HEK293 (cell line): ENCODE measurements at regions not wholly inside any gene's neighbourhood (a gene's known extent, or its start where the extent isn't known, plus 50 kb on each side); places are given as distances from the start of the nearest gene placed in this dataset.
A peak's percentile ranks its signal among the peaks of the same experiment; 100 is the strongest.

Experiments used
- CTCF ChIA-PET: fragments of 350-600 bp; formaldehyde crosslinking; extraction: SDS; loops from one replicate; lab custom pipeline; 2021; ENCODE audit warnings: antibody characterized with exemption; lab: Yijun Ruan, JAX
- POLR2A ChIA-PET: fragments of 300-600 bp; formaldehyde crosslinking; extraction: SDS; loops from one replicate; lab custom pipeline; 2020; ENCODE audit warnings: antibody characterized with exemption, inconsistent platforms; lab: Yijun Ruan, JAX
- H3K27ac ChIP-seq: fragments of 200-500 bp; sonication (Bioruptor generic); 2 replicates; pipeline ENCODE4 v1.5.1; 2014; ENCODE audit warnings: low read depth, low read length, control low read depth, inconsistent platforms; ENCODE audit errors: extremely low read depth
- H3K36me3 ChIP-seq, 2 experiments: fragments of 200-500 bp in 1 of 2; sonication (Bioruptor generic) in 1 of 2; 1 replicate in 1 of 2; 2 replicates in 1 of 2; pipeline ENCODE4 v1.5.1; 2014 to 2017; ENCODE audit warnings: inconsistent platforms in 2 of 2, low read length in 2 of 2; ENCODE audit not compliant: control insufficient read depth in 2 of 2, insufficient read depth in 1 of 2
- H3K4me1 ChIP-seq: fragments of 200-500 bp; sonication (Bioruptor generic); 2 replicates; pipeline ENCODE4 v1.5.1; 2014; ENCODE audit warnings: mild to moderate bottlenecking, low read length, inconsistent platforms; ENCODE audit not compliant: control insufficient read depth, insufficient read depth
- H3K4me3 ChIP-seq: 2 replicates; pipeline ENCODE4 v1.5.1; 2011; ENCODE audit warnings: low read depth, mild to moderate bottlenecking, control low read depth, low read length, moderate library complexity
- H3K9me3 ChIP-seq: fragments of 200-500 bp; sonication (Bioruptor generic); 2 replicates; pipeline ENCODE4 v1.5.1; 2014; ENCODE audit warnings: low read depth, low read length, inconsistent platforms; ENCODE audit not compliant: control insufficient read depth, insufficient read depth
- IKZF3 ChIP-seq: fragments of 450-650 bp; IDR thresholded peaks from 2 replicates; pipeline ENCODE4 v1.5.0; 2018; ENCODE audit warnings: missing biosample characterization, mild to moderate bottlenecking, missing genetic modification characterization, moderate library complexity
- MEIS1 ChIP-seq: sonication (generic); formaldehyde crosslinking; IDR thresholded peaks from 2 replicates; pipeline ENCODE4 v1.8.1; 2022; ENCODE audit warnings: missing genetic modification reagents, mild to moderate bottlenecking, borderline replicate concordance
- TCF7L2 ChIP-seq: IDR thresholded peaks from 2 replicates; pipeline ENCODE4 v1.6.1; 2011; ENCODE audit warnings: low read depth, mild to moderate bottlenecking, inconsistent platforms, low read length, moderate library complexity, borderline replicate concordance
- TRIM28 ChIP-seq: IDR thresholded peaks from 2 replicates; pipeline ENCODE4 v1.6.1; 2011; ENCODE audit warnings: low read length, control low read depth, borderline replicate concordance
- ZBTB6 ChIP-seq: fragments of 450-650 bp; formaldehyde crosslinking; IDR thresholded peaks from 2 replicates; pipeline ENCODE4 v1.5.1; 2017; ENCODE audit warnings: missing biosample characterization, missing genetic modification characterization
- ZFP41 ChIP-seq: fragments of 450-650 bp; formaldehyde crosslinking; IDR thresholded peaks from 2 replicates; pipeline ENCODE4 v1.5.1; 2016; ENCODE audit warnings: missing biosample characterization, missing genetic modification characterization, borderline replicate concordance
- ZFP69B ChIP-seq: fragments of 450-650 bp; formaldehyde crosslinking; IDR thresholded peaks from 2 replicates; pipeline ENCODE4 v1.5.1; 2016; ENCODE audit warnings: missing biosample characterization, missing genetic modification characterization
- ZNF473 ChIP-seq: fragments of 450-650 bp; formaldehyde crosslinking; IDR thresholded peaks from 2 replicates; pipeline ENCODE4 v1.5.1; 2017; ENCODE audit warnings: missing biosample characterization, missing genetic modification characterization
- ZNF510 ChIP-seq: fragments of 450-650 bp; formaldehyde crosslinking; IDR thresholded peaks from 2 replicates; pipeline ENCODE4 v1.5.1; 2018; ENCODE audit warnings: mild to moderate bottlenecking, missing genetic modification characterization, missing biosample characterization; ENCODE audit not compliant: insufficient replicate concordance
- ZNF571 ChIP-seq: fragments of 450-650 bp; formaldehyde crosslinking; IDR thresholded peaks from 2 replicates; pipeline ENCODE4 v1.5.0; 2017; ENCODE audit warnings: missing biosample characterization, missing genetic modification characterization
- ZNF585B ChIP-seq: fragments of 450-650 bp; formaldehyde crosslinking; IDR thresholded peaks from 2 replicates; pipeline ENCODE4 v1.5.1; 2016; ENCODE audit warnings: missing biosample characterization, missing genetic modification characterization
- ZNF654 ChIP-seq: fragments of 450-650 bp; formaldehyde crosslinking; IDR thresholded peaks from 2 replicates; pipeline ENCODE4 v1.5.1; 2016; ENCODE audit warnings: low read depth, missing biosample characterization, missing genetic modification characterization
- ZNF670 ChIP-seq: fragments of 450-650 bp; formaldehyde crosslinking; IDR thresholded peaks from 2 replicates; pipeline ENCODE4 v1.5.1; 2016; ENCODE audit warnings: missing biosample characterization, missing genetic modification characterization, low read depth
- ZSCAN18 ChIP-seq: fragments of 450-650 bp; formaldehyde crosslinking; IDR thresholded peaks from 2 replicates; pipeline ENCODE4 v1.5.1; 2016; ENCODE audit warnings: missing biosample characterization, missing genetic modification characterization
- TF ChIP-seq, protein P1 (sequence below): fragments of 450-650 bp; formaldehyde crosslinking; IDR thresholded peaks from 2 replicates; pipeline ENCODE4 v1.5.1; 2016; ENCODE audit warnings: missing biosample characterization, missing genetic modification characterization
- TF ChIP-seq, protein P2 (sequence below): sonication (generic); formaldehyde crosslinking; IDR thresholded peaks from 2 replicates; pipeline ENCODE4 v1.8.1; 2022; ENCODE audit warnings: mild to moderate bottlenecking, moderate library complexity, missing genetic modification reagents

DNA sequence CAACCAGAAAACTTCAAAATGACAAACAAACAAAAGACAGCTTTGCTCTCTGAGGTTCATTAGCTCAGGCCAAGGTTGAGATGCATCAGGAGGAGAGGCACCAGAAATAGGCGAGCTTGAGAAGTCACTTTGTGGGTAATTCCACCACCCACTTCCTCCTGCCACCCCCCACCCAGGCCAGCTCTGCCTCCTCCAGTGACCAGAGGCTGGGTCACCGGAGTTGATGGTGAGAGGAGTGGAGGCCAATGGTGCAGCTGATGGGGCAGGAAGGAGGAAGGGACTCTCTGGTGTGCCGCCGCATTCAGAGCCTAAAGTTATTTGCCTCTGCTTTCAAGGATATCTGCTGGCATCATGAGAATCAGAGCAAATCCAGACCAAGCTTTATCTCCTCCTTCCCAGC is 73.8 kb upstream of the ASTN2 start (continued):
- TF ChIP-seq ZNF571 (tag by site-specific recombination) (no peak), ZFP69B (no peak), ZBTB6 (tag by site-specific recombination) (no peak), ZNF585B (no peak)

DNA sequence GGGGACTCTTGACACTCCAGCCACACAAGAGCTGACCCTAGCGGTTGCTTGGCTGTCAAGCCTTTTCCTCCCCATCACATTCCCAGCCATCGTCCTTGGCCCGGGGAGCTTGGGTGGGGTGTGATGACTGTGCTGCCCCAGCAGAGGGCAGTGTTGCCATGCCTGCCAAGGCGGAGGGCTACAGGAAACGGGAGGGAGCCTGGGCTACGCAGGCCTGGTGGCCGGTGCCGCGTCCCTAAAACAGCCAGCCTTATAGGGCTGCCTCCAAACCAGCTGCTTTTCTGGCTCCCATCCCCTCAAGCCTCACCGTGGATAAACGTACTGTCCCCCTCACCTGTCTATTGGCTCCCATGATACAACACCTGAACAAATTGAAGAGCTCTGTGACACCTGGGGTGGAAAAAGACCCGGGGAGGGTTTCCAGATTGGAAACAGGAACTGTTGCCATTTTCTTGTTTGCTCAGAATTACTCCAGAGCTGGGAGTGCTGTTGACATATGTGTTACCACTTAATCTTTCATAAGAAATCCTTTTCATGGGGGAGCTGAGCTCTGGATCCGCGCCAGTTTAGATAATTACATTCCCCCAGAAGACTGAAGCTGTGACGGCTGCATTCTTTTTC is 72.8 kb upstream of the ASTN2 start:
- no peak overlapping the region for H3K4me3 ChIP-seq
- TF ChIP-seq, protein P1, sequence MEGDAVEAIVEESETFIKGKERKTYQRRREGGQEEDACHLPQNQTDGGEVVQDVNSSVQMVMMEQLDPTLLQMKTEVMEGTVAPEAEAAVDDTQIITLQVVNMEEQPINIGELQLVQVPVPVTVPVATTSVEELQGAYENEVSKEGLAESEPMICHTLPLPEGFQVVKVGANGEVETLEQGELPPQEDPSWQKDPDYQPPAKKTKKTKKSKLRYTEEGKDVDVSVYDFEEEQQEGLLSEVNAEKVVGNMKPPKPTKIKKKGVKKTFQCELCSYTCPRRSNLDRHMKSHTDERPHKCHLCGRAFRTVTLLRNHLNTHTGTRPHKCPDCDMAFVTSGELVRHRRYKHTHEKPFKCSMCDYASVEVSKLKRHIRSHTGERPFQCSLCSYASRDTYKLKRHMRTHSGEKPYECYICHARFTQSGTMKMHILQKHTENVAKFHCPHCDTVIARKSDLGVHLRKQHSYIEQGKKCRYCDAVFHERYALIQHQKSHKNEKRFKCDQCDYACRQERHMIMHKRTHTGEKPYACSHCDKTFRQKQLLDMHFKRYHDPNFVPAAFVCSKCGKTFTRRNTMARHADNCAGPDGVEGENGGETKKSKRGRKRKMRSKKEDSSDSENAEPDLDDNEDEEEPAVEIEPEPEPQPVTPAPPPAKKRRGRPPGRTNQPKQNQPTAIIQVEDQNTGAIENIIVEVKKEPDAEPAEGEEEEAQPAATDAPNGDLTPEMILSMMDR (tag by site-specific recombination), result peak; percentile 63
- TF ChIP-seq, protein P2, sequence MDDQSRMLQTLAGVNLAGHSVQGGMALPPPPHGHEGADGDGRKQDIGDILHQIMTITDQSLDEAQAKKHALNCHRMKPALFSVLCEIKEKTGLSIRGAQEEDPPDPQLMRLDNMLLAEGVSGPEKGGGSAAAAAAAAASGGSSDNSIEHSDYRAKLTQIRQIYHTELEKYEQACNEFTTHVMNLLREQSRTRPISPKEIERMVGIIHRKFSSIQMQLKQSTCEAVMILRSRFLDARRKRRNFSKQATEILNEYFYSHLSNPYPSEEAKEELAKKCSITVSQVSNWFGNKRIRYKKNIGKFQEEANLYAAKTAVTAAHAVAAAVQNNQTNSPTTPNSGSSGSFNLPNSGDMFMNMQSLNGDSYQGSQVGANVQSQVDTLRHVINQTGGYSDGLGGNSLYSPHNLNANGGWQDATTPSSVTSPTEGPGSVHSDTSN (CRISPR knock-in tag), result peak; percentile 83; the same call in 1 of the 2 replicates
- no peak for TF ChIP-seq ZNF510 (tag by site-specific recombination)
- TF ChIP-seq MEIS1 (CRISPR knock-in tag), result 0 out of 2 replicates have a peak, but pooled peaks have one; percentile 41
- TF ChIP-seq ZNF654 (tag by site-specific recombination), result peak; percentile 56
- peak; percentile 65; the same call in 1 of the 2 replicates for TF ChIP-seq TRIM28
- H3K36me3 ChIP-seq, result no peaks in the 10 kb centered on the region
- no peaks in the 10 kb centered on the region for H3K9me3 ChIP-seq
- H3K27ac ChIP-seq, result no peak overlapping the region
- H3K4me1 ChIP-seq, result 0 out of 2 replicates have a peak, but pooled peaks cover 2% of the 10 kb centered on the region
- ChIA-PET CTCF (interaction anchor here (0.5 to 2.7 kb wide), 51 partner anchors 8 to 1878 kb away, joined by 3 to 16 read pairs (median 3); no protein-coding TSS in a partner anchor), POLR2A (no interaction called here)

- POLR2A ChIA-PET, result no interaction called here
- Histone ChIP-seq H3K4me3 (no peak overlapping the region), H3K9me3 (no peaks in the 10 kb centered on the region), H3K4me1 (0 out of 2 replicates have a peak, but pooled peaks cover 2% of the 10 kb centered on the region), H3K36me3 (no peaks in the 10 kb centered on the region), H3K27ac (no peak overlapping the region)
- TF ChIP-seq ZNF473 (tag by site-specific recombination) (no peak), TCF7L2 (no peak), ZSCAN18 (tag by site-specific recombination) (no peak), ZNF670 (tag by site-specific recombination) (no peak), ZFP41 (no peak), IKZF3 (no peak)
- CTCF ChIA-PET, result interaction anchor here (0.7 to 1.9 kb wide), 11 partner anchors 8 to 833 kb away, joined by 3 to 12 read pairs (median 4); no protein-coding TSS in a partner anchor
Observed at GRCh38 chr9:117486426-117486825, 71.6 kb upstream of the ASTN2 start.
